Spinal cord (tissue), 9 donors: ENCODE measurements at regions not wholly inside any gene's neighbourhood (a gene's known extent, or its start where the extent isn't known, plus 50 kb on each side); places are given as distances from the start of the nearest gene placed in this dataset.

Experiments
- DNase-seq, 6 donors: peaks; one replicate each; pipeline versions ENCODE4 v3.0.0 to v3.0.0-alpha.2; 2013 to 2015; ENCODE audit warnings: low spot score in 6 of 6, low read depth in 4 of 6
- H3K27ac ChIP-seq: one replicate; pipeline ENCODE4 v1.5.1; 2013; ENCODE audit warnings: low read depth, low read length, control low read depth
- H3K27me3 ChIP-seq: one replicate; pipeline ENCODE4 v1.6.1; 2013; ENCODE audit warnings: low read length; ENCODE audit not compliant: control insufficient read depth, insufficient read depth
- H3K36me3 ChIP-seq: one replicate; pipeline ENCODE4 v1.6.1; 2013; ENCODE audit warnings: low read length; ENCODE audit not compliant: control insufficient read depth, insufficient read depth
- H3K4me1 ChIP-seq: one replicate; pipeline ENCODE4 v1.6.1; 2013; ENCODE audit warnings: low read length; ENCODE audit not compliant: control insufficient read depth, insufficient read depth
- H3K4me3 ChIP-seq: one replicate; pipeline ENCODE4 v1.5.1; 2013; ENCODE audit warnings: low read depth, low read length, control low read depth
- H3K9me3 ChIP-seq: one replicate; pipeline ENCODE4 v1.6.1; 2013; ENCODE audit warnings: low read length; ENCODE audit not compliant: control insufficient read depth, insufficient read depth
- WGBS: methylation state at CpG from one replicate; pipeline ENCODE4 v1.1.5; 2013; ENCODE audit warnings: missing lambda C conversion rate; ENCODE audit not compliant: insufficient coverage; 5-methylcytosine and 5-hydroxymethylcytosine counted together
- donor health status: healthy.

DNA sequence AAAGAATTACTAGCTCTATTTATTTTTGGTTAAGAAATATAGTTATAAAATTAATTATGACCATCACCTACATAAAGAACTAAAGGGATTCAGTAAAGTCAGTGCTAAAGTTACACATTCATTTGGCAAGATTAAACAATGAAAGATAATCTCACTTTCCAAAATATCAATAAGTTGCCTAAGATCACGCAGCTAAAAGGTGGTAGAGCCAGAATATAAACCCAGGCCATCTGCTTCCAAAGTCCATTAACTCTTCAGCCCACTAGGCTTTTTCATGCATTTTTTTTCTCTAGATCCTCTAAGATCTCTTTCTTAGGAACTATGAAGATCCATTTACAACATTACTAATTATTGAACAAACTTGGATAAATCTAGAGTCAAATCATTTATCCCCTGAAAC, 66.6 kb upstream of the RND3 start:
- no peak for DNase-seq
- 100% methylated on average over 1 of the region's 1 CpG for whole genome bisulfite sequencing
- H3K36me3 ChIP-seq: no peaks in the 10 kb centered on the region

DNA sequence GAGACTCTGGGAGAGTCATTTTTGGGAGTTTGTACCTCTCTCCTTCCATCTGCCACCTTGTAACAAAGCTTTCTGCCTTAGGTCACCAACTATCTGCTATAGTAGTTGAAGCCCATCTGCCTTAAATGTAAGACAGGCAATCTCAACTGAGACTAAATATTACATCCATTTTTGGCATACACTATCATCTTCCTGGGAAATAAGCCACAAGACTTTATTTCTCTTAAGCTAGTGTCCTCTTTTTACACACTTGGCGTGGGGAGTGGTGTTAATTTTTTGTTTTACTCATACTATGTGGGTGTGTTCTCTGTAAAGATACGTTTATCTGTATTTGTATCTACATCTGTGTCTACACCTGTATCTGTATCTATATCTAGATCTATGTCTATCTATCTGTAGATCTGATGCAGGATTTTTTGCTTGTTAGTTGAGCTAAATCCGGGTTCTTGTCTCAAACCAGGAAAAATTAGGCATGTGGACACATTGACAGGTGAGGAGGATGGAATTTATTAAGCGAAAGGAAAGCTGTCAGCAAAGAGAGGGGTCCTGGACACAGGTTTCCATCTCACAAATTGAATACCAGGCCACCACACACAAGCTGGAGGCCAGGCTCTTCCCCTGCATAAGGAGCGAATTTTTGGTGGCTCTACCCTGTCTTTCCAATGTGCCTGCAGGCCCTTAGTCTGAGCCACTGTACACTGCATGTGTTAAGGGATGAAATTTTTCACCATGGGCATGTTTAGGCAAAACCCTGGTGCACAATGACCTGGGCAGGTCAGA, 64.8 kb upstream of the RND3 start:
- H3K4me1 ChIP-seq: no peaks in the 10 kb centered on the region
- H3K4me3 ChIP-seq: no peak overlapping the region
- H3K9me3 ChIP-seq: no peaks in the 10 kb centered on the region
- no peaks in the 10 kb centered on the region for H3K36me3 ChIP-seq
- peak in 1 of 6 donors; percentile 44 for DNase-seq
- WGBS: no CpG with 5 or more reads among the region's 5 CpGs
- H3K27ac ChIP-seq: no peak overlapping the region
- no peaks in the 10 kb centered on the region for H3K27me3 ChIP-seq

More for the DNA sequence above, 66.6 kb upstream of the RND3 start:
- no peak overlapping the region for H3K27ac ChIP-seq
- H3K9me3 ChIP-seq: no peaks in the 10 kb centered on the region
- H3K4me1 ChIP-seq: no peaks in the 10 kb centered on the region
- no peaks in the 10 kb centered on the region for H3K27me3 ChIP-seq
- no peak overlapping the region for H3K4me3 ChIP-seq

DNA sequence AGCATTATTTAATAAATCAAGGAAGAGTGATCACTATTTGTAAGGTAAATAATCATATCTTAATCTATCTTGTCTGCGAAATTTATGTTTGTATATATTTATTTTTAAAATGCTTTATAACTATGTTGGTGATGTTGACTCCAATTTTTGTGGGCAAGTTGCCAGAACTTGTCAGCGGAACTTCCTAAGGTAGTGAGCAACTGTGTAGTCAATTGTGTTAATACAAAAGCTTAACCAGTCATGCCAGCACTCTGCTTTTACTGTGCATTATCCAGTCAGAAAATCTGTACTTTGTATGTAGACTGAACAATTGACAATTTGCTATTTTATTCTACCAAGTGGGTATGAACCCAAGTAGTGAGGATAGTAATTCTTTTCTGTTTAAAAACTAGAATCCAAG, 61.9 kb upstream of the RND3 start:
- Histone ChIP-seq H3K27ac (no peak overlapping the region), H3K36me3 (no peaks in the 10 kb centered on the region), H3K9me3 (no peaks in the 10 kb centered on the region), H3K4me1 (no peaks in the 10 kb centered on the region), H3K4me3 (no peak overlapping the region), H3K27me3 (no peaks in the 10 kb centered on the region)
- WGBS: 100% methylated on average over 1 of the region's 2 CpGs
- no peak for DNase-seq

DNA sequence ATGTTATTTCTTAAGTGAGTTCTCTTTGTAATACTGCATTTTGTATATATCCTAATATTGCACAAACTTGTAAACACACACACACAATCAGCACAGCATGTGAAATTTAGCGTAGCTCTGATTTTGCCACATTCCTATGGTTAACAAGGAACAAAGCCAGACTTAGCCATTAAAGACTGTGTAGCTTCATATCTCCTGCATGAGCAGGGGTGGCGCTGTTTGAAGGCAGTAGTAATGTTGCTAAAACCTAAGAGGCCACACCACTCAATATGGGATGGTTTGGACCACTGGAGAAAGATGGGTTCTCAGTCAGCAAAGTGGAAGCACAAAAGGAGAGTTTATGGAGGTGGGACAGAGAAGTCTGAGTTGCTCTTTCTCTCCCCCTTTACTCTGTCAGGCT, 61.1 kb upstream of the RND3 start:
- Histone ChIP-seq H3K27ac (no peak overlapping the region), H3K27me3 (no peaks in the 10 kb centered on the region), H3K4me1 (no peaks in the 10 kb centered on the region), H3K4me3 (no peak overlapping the region), H3K9me3 (no peaks in the 10 kb centered on the region), H3K36me3 (no peaks in the 10 kb centered on the region)
- DNase-seq: no peak
- 75% methylated on average over 2 of the region's 2 CpGs for WGBS

DNA sequence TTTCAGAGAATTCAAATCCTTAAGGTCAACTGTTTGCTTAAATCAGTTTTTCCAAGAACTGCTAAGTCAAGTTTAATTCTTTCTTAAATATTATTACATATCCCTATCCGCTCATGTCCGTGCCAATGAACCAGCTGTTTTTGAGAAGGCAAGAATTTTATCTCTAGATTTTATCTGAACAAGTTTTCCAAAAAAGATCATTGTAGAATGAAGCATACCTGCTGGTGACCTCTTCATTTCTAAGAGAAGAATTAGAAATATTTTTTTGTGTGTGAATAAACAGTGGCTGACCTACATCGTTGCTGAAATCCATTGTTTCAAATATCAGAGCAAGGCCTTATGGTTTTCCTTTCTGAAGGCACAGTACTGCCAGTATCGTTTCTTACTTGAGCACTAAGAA, 58.4 kb upstream of the RND3 start:
- Histone ChIP-seq H3K4me3 (no peak overlapping the region), H3K27ac (no peak overlapping the region), H3K27me3 (no peaks in the 10 kb centered on the region), H3K9me3 (no peaks in the 10 kb centered on the region), H3K4me1 (no peaks in the 10 kb centered on the region), H3K36me3 (no peaks in the 10 kb centered on the region)
- DNase-seq: no peak
- WGBS: 92% methylated on average over 2 of the region's 4 CpGs

DNA sequence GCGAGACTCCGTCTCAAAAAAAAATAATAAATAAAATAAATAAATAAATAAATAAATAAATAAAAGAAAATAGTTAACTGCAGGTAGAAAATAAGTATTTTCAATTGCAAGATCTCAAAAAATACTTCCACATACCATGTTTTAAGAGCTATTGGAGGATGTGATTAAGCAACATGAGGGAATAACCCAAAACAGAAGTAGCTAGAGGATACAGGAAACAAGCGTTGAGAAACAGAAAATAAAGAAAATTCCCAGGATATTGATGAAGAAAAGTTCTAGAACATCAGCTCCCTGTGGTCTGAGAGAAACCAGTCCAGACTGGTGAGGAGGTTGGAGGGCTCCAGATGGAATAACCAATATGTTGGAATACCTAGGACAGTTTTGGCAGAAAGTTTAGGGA, 57.3 kb upstream of the RND3 start:
- no peaks in the 10 kb centered on the region for H3K36me3 ChIP-seq
- no peak overlapping the region for H3K27ac ChIP-seq
- no peaks in the 10 kb centered on the region for H3K4me1 ChIP-seq
- H3K9me3 ChIP-seq: no peaks in the 10 kb centered on the region
- H3K4me3 ChIP-seq: no peak overlapping the region
- no peaks in the 10 kb centered on the region for H3K27me3 ChIP-seq
- 100% methylated on average over 1 of the region's 3 CpGs for WGBS
- no peak for DNase-seq

DNA sequence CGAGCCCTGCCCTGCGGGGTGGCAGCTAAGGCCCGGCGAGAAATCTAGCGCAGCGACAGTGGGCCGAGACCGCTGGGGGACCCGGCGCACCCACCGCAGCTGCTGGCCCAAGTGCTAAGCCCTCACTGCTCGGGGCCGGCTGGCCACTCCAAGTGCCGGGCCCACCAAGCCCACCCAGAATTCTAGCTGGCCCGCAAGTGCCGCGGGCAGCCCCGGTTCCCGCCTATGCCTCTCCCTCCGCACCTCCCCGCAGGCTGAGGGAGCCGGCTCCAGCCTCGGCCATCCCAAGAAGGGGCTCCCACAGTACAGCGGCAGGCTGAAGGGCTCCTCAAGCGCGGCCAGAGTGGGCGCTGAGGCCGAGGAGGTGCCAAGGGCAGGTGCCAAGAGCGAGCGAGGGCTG, 55.2 kb upstream of the RND3 start:
- no peaks in the 10 kb centered on the region for H3K27me3 ChIP-seq
- no peak overlapping the region for H3K4me3 ChIP-seq
- no peak for DNase-seq
- no peaks in the 10 kb centered on the region for H3K36me3 ChIP-seq
- no peaks in the 10 kb centered on the region for H3K9me3 ChIP-seq
- H3K27ac ChIP-seq: no peak overlapping the region
- no peaks in the 10 kb centered on the region for H3K4me1 ChIP-seq
- 97% methylated on average over 28 of the region's 30 CpGs for WGBS

DNA sequence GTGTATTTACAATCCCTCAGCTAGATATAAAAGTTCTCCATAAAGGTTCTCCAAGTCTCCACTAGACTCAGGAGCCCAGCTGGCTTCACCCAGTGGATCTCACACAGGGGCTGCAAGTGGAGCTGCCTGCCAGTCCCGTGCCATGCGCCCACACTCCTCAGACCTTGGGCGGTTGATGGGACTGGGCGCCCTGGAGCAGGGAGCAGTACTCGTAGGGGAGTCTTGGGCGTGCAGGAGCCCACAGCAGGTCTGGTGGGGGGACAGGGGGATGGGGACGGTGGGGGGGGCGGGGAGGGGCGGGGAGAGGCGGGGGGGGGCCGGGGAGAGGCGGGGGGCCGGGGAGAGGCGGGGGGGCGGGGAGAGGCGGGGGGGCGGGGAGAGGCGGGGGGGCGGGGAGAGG, 54.7 kb upstream of the RND3 start:
- Histone ChIP-seq H3K27me3 (no peaks in the 10 kb centered on the region), H3K4me3 (no peak overlapping the region), H3K27ac (no peak overlapping the region), H3K4me1 (no peaks in the 10 kb centered on the region), H3K36me3 (no peaks in the 10 kb centered on the region), H3K9me3 (no peaks in the 10 kb centered on the region)
- WGBS: 100% methylated on average over 2 of the region's 19 CpGs
- DNase-seq: no peak

DNA sequence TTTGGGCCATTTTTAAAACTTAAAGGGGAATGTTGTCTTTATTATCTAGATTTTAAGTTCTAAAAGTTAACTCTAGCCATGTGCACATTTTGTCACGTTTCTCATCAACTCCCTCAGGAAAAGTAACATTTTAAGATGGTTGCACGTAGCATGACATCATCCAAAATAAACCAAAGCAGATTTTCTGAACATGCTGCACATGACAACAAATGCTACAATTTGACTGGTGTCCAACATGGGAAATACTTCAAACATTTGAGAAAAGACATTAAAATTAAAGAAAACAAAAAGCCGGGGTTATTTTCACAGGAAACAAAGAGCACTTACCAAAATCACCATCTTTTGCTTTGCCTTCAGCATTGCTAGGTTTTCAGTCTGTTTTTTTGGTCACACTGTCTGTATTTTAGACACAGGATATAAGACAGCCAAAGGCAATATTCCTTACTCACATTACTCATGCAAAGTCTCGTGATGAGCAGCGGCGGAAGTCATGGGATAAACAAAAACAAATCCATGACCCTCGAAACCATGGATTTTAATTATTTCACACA, 51.3 kb upstream of the RND3 start:
- Histone ChIP-seq H3K4me1 (no peaks in the 10 kb centered on the region), H3K36me3 (no peaks in the 10 kb centered on the region), H3K9me3 (peaks cover 2% of the 10 kb centered on the region), H3K27me3 (no peaks in the 10 kb centered on the region), H3K27ac (peak overlapping the region; percentile 54), H3K4me3 (no peak overlapping the region)
- peak in 1 of 6 donors; percentile 62 for DNase-seq
- 73% methylated on average over 6 of the region's 7 CpGs for WGBS
